Islet of Langerhans (tissue), 1 donor: ENCODE measurements at regions not wholly inside any gene's neighbourhood (a gene's known extent, or its start where the extent isn't known, plus 50 kb on each side); places are given as distances from the start of the nearest gene placed in this dataset.
"Not testable (repeated sequence)": the region's sequence is repeated elsewhere in the genome, so short reads cannot be mapped to it uniquely, and the experiment has no call there.

Experiments
- FAIRE-seq: peaks from one replicate; lab custom pipeline; 2011; peaks lifted over from hg19 to GRCh38; lab: Jason Lieb, UNC

DNA sequence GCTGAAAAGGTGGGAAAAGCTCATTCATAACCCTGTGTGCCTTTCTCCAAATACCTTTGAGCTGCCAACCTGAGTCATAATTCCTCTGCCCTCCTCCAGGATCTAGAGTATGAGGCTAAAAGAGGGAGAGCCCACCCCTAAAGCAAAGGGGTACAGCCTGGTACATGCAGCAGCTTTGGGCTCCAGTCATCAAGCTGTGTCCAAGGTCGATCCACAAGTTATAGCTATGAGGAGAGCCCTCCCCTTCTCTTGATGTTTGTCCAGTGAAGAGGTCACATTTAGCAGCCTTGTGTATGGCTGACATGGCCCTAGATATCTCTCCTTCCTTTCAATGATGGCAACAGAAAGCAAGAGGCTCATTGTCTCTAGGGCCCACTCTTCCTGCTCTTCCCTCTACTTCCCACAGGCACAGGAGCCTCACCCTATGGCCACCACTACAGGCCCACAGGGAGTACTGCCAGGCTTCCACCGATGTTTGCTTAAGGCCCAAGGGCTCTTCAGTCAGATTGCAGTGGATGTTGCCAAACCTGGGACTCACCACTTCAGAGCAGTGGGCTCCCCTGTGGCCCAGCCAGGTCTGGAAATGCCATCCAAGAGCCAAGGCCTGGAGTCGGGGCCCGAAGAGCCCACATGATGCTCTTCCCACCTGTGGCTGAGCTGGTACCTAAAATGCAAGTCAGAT lies 176.8 kb downstream of the CD83 start:
- no peak for FAIRE-seq

DNA sequence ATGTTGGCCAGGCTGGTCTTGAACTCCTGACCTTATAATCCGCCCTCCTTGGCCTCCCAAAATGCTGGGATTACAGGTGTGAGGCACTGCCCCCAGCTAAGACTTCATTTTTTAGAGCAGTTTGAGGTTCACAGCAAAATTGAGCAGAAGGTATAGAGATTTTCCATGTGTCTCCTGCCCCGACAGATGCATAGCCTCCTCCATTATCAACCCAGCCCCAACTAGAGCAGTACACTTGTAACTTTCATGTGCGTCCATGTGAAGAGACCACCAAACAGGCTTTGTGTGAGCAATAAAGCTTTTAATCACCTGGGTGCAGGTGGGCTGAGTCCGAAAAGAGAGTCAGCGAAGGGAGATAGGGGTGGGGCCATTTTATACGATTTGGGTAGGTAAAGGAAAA lies 179.1 kb downstream of the CD83 start:
- not testable (repeated sequence) for FAIRE-seq

DNA sequence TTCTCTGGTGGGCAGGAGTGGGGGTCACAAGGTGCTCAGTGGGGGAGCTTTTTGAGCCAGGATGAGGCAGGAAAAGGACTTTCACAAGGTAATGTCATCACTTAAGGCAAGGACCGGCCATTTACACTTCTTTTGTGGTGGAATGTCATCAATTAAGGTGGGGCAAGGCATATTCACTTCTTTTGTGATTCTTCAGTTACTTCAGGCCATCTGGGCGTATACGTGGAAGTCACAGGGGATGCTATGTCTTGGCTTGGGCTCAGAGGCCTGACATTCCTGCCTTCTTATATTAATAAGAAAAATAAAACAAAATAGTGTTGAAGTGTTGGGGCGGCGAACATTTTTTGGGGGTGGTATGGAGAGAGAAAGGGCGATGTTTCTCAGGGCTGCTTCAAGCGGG lies 179.5 kb downstream of the CD83 start:
- not testable (repeated sequence) for FAIRE-seq

DNA sequence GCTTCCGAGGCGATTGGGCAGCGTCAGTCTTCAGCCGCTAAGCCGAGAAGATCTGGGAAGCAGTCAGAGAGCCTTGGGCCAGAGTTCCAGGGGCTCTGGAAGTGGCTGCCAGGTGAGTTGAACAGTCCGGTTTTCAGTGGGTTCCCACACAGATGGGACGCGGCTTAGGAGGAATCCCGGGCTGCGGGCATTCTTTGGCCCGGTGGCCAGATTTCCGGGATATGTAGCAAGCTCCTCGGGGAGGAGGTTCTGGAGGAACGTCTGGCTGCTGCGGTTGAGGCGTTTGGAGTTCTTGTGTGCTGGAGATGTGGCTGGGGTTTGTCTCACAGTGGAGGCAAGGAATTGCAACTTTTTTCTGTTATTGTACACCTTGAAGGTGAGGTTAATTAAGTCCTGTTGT lies 182.6 kb downstream of the CD83 start:
- FAIRE-seq = not testable (repeated sequence)

DNA sequence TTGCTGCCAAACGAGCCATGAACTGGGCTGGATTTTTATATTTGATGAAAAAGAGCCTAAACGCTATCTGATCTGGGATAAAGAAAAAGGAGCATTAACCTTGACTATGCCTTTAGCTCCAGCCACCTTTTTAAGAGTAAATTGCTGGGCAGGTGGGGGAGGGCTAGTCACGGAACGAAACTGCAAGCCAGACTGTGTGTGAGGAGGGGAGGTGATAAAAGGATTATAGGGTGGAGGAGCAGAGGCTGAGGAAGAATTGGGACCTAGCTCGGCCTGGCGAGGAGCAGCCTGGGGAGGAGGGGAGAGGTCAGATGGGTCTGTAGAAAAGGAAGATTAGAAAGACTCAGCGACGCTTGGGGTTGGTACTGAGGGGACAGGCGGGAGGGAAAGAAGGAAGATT lies 183.1 kb downstream of the CD83 start:
- FAIRE-seq = not testable (repeated sequence)

DNA sequence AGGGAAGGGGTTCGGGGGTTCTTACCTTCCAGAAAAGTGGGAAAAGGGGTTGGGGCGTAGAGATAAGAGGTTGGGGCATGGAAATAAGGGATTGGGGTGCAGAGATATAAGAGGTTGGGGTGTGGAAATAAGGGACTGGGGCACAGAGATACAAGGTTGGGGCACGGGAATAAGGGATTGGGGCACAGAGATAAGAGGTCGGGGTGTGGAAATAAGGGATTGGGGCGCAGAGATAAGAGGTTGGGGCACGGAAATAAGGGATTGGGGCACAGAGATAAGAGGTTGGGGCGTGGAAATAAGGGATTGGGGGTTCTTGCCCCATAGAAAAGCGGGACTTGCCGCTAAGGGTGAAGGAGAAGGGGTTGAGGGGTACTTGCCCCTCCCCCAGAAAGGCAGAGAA lies 183.9 kb downstream of the CD83 start:
- not testable (repeated sequence) for FAIRE-seq

DNA sequence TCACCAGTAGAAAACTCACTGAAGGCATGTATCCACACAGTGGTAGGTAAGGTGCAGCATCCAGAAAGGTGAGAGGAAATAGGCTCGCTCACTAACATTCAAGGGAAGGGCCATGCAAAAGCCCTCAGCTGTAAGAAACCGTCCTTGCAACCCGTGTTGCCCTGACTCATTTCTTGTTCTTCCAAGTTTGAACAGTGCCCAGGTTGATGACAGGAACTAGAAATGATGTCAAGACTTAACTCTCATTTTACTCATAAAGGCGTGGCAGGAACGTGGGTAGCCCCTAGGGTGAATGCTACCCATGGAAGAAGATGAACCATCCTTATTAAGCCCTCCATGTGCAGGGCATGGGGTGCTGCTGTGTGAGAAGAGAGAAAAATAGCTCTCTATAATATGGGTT lies 187.6 kb downstream of the CD83 start:
- FAIRE-seq = no peak

DNA sequence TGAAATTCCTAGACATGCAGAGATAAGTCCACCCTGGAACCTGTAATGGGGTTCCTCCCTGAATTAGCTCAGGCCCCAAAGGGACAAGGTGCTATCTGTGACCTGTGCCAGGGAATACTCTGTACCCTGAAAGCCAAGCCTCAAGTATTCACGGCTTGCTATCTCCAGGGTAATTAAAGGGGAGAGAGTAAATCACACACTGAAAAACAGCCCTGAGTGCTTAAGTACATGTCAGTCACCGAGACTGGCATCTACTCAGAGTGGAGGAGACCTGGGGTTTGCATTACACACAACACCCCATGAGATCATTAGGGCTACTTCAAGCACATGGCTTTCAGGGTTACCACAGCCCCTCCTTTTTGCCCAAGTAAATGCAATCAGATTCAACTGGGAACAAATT lies 188.1 kb downstream of the CD83 start:
- no peak for FAIRE-seq

DNA sequence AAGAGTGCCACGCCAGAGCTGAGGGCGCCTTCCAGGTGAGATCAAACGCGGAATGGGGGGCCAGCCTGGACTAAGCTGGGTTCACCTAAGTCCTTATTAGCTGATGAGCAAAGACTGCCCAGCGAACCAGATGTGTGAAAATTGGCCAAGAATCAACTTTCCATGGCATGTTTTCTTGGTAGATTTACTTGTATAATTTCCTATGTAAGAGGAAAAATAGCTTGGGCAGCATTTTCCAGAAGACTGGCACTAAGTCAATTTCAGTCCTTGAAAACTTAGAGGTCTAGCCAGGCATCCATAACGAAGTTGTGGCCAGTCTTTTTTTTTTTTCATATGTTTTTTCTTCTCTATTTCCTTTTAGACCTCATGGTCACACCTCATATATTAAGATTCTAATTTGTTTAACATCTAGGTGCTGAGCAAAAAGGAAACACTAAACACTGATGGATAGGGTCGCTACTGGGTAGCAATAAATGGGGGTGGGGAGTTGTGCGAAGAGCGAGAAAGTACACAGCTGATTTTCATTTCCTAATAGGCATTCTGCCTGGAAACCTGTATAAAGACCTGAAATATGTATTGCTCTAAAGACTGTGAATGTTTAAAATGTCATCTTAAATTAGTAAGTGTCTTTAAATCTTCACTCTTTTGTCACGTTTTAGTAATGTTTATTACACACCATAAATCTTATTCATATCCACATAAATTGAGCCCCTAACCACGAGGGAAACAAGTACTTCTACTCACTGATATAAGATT lies 188.8 kb downstream of the CD83 start:
- peak; percentile 17 for FAIRE-seq

DNA sequence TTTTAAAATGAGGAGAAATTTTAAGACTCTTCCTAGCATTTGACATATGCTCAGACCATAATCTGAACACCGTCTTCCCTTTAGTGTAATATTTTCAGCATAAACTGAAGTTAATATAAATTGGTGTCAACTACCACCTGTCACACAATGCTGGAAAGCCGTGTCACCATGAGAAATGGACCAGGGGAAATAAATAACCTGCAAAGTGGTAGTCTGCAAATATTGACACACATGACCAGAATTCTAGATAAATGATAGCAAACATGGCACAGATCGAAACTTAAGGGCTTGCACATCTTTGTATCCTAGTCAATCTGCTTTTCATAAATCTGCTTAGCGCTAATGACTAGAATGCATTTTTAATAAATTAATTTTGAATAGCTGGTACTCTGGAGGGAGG lies 191.9 kb downstream of the CD83 start:
- peak; percentile 96 for FAIRE-seq

DNA sequence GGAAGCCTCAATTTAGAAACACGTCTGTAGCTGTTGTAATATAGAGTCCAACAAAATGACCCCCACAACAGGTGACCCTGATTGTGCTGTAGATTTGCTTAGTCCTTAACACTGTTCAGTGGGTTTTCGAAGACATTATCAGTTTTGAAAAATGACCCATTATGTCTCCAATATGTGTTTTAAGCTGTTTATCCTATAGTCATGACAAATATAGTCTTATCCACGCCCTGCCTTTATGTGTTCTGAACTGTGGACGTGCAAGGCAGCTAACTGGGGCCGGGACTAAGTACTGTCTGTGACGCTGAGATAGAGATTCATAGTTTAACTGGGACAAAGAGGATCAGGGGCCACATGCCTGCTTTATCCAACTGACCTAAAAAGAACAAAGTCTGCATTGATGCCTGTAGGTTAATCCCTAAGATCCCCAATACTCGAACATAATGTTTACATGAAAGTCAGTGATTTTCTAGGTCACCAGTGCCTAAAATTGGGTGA lies 192.4 kb downstream of the CD83 start:
- FAIRE-seq = no peak

DNA sequence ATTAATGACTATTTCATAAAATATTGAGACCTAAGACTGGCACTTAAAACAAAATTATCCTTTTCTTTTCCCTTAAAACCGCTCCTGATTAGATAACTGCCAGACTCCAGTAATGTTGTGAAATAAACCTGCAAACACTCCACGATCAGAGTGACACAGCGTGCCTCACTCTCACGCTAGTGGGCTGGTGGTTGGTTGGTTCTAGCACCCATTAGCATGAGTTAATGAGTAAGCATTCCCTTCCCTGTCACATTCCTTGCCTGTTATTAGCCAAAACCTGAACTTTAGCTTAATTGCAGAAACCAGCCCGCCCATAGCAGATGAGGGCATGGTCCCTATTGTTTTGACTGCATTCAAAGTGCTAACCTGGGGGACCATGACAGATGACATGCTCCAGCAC lies 193.4 kb downstream of the CD83 start:
- no peak for FAIRE-seq

DNA sequence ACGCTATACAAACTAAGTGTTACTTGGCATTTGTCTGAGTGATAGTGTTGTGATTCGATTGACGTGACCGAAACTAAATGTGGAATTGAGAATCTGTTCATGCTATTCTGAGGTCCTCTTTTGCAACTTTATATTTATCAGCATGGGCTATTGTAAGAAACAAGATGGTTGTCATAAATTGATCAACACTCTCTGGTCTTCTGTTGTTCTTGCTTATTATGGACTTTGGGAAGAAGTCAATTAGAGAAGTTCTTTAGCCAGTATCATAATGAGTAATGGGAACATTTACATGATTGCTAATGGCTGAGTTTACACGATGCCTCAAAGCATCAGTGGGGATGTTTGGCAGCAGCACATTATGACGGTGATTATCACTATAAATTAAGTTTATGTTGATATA lies 195.0 kb downstream of the CD83 start:
- no peak for FAIRE-seq

DNA sequence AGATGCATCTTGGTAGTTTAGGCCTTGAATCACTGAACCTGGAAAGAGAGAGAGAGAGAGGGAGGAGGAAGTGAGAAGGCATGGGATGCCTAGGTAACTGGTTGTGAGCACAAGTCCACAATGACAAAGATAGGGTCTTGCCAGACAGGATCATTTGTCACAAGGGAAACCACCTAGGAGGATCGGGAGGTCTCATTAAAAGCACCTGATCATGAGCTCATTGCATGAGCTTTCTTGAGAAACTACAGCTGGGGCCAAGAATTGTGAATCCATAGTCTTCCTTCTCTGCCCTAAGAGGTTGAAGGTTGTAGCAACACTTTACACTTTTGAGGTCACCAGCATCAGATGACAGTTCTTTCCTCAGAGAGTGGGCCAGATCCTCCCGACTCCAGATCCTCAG lies 195.7 kb downstream of the CD83 start:
- FAIRE-seq = no peak

DNA sequence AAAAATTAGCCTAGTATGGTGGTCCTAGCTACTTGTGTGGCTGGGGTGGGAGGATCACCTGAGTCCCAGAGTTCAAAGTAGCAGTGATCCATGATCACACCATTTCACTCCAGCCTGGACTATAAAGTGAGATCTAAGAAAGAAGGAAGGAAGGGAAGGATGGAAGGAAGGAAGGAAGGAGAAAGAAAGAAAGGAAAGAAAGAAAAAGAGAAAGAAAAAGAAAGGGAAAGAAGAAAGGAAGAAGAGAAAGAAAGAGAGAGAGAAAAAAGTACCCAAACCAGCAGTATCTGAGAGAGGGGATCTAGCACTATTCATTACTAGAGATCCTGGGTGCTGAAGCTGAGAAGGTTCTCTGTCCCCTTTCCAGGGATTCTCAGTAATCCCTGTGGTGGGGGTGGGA lies 197.8 kb downstream of the CD83 start:
- FAIRE-seq = no peak

DNA sequence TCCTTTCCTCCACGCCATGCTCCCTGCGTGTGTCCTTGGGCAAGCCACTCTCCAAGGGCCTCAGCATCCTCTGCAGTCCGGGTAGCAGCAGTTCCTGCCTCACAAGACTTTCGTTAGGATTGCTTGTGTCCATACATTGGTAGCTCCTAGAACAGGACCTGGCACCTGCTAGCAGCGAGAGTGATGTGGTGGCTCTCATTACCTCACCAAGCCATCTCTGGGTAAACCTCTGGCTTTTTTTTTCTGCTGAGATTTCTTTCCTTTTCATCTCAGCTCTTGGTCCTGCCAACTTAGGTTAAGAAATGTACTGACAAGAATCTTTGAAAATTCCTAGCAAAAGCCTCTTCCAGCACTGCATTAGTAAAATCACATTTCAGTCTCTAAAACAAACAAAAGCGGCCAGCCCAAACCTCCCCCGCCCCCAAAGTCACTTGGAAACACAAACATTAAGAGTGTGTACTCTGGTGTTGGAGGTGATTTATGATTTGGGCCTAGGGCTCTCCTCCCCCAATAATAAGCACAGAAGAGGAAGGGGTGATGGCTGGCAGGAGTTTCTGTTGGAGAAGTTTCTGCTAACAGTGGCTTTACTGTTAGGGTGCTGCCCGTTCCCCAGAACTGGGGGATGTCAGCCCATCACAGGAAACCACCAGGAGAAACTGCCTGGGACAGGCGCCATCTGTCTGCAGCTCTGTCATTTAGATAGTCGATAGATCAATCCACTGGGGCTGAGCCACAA lies 199.2 kb downstream of the CD83 start:
- FAIRE-seq = no peak

DNA sequence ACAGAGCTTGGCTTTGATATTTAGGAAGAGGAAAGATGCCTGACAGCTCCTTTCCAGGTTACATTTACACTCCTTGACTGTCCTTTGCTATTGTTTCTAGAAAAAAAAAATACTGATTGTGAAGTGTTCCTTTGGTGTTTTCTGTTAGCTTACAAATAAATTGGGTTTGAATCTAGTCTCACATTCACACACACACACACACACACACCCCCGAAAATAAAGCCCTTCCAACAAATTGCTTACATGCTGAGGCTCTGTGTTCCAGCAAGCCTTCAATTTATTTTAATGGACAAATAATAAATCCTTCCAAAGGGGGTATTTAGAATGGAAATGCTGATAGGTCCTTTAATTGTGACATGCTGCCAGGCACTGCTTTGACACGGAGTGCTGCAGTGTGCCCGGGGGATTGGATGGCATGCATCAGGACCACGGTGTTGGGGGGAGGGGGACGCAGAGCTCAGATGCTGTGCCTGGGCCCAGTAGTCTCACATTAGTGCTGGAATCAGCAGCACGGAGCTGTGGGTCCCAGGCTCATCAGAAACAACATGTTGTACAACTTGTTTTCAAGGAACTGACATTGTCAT lies 199.9 kb downstream of the CD83 start:
- no peak for FAIRE-seq

DNA sequence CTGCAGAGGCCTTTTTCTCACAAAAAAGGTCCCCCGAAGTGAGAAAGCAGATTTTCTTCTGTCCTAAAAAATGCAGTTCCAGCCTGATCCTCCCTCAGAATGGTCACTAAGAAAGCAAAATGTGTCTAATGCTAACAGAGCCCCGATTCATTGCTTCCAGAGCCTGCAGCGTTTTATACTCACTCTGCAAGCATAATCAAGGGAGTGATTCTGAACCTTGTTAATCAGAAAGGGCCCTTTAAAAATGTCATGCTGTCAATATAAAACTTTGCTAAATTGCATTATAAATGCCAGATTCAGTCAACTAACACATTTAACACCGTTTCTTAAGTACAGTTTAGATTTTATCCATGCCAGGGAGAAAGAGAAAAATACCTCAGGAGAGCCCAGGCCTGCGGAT lies 202.8 kb downstream of the CD83 start:
- no peak for FAIRE-seq

DNA sequence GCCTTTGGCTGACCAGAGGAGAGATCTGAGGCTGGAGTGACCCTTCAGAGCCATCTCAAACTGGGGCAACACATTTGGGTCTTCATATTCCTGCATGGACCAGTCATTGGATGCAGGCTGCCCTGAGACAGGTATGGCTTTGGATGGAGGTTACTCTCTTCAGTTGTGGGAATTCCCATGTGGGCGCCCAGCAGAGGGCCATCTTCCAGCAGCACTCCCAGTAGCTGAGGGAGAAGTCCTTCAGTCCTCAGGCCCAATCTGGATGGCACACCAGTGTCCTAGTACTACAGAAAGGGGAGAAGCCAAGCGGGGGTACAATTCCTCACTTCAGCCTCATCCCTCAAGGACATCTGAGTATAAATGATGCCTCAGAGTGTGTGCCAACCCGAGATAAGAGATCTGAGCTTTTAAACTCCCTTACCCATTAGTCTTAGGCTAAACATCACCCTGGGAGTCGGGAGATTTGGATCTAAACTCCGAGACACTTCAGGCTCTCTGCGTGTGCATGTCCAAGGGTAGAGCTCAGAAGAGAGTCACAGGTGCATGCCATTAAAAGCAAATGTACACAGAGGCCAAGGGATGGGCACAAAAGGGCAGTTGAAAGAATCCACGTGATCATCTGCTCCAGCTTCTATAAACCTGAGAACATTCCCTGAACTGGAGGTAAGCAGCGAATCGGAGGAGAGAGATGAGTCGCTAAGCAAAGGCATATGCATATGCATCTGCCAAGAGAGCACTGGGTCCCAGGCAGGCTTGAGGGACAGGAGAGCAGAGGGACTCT lies 204.6 kb downstream of the CD83 start:
- FAIRE-seq = no peak

DNA sequence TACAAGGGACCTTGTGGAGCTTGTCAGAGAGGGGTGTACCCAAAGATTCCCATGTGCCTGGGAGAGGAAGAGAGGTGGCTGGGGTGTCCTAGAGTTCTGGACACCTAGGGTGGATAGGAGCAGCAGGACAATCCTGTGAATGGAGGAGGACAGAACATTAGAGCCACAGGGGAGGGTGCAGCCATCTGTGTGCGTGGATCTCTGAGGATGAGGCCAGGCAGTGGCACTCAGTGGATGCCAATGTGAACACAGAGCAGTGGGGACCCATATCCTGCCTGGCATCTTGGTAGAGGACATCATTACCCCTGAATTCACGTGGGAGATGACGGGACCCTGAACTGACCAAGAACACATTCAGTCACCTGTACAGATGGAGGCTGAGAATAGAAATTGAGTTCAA lies 205.3 kb downstream of the CD83 start:
- FAIRE-seq = no peak

DNA sequence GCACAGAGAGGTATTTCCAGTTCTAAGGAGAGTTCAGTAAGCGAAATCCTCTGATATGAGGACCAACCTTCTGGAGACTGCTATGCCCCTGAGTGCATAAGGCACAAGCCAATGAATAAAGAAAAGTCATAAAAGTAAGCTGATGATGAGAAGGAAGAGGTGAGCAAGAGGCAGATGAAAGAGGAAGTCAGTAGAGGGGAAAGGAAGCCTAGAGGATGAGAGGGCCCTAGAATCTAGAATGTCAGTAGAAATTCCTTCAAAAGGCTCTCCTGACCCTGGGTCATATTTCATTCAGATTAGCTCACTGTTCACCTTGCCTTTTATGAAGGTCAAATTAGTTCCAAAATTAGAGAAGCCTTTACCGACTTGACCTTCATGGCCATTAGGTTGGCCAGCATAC lies 209.2 kb downstream of the CD83 start:
- FAIRE-seq = no peak

DNA sequence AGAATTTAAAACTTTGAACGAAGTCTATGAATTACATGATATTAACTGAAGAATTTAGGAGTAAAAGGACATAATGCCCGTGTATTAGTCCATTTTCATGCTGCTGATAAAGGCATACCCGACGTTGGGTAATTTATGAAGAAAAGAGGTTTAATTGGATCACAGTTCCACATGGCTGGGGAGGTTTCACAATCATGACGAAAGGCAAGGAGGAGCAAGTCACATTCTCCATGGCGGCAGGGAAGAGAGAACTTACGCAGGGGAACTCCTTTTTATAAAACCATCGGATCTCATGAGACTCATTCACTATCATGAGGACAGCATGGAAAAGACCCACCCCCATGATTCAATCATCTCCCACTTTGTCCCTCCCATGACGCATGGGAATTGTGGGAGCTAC lies 210.6 kb downstream of the CD83 start:
- no peak for FAIRE-seq
